Small intestine (tissue), 7 donors: ENCODE measurements at regions not wholly inside any gene's neighbourhood (a gene's known extent, or its start where the extent isn't known, plus 50 kb on each side); places are given as distances from the start of the nearest gene placed in this dataset.

Source experiments
- DNase-seq, 2 donors: peaks; one replicate each; pipeline versions ENCODE4 v3.0.0 to v3.0.0-alpha.2; 2013
- FAIRE-seq: peaks from 2 replicates; lab custom pipeline; 2012; peaks lifted over from hg19 to GRCh38; lab: Jason Lieb, UNC
- H3K27ac ChIP-seq, 3 donors: one replicate each; pipeline ENCODE4 v1.5.1; 2013; ENCODE audit warnings: low read length in 2 of 3, mild to moderate bottlenecking in 2 of 3, control low read depth in 1 of 3, inconsistent platforms in 1 of 3, low read depth in 1 of 3, moderate library complexity in 1 of 3
- H3K27me3 ChIP-seq, 3 donors: one replicate each; pipeline ENCODE4 v1.6.1; 2013; ENCODE audit warnings: low read length in 3 of 3, inconsistent platforms in 1 of 3; ENCODE audit not compliant: control insufficient read depth in 3 of 3, insufficient read depth in 3 of 3
- H3K36me3 ChIP-seq, 3 donors: one replicate each; pipeline ENCODE4 v1.6.1; 2013; ENCODE audit warnings: low read length in 3 of 3, inconsistent platforms in 1 of 3, low read depth in 1 of 3, mild to moderate bottlenecking in 1 of 3, moderate library complexity in 1 of 3; ENCODE audit not compliant: control insufficient read depth in 3 of 3, insufficient read depth in 2 of 3
- H3K4me1 ChIP-seq, 3 donors: one replicate each; pipeline ENCODE4 v1.6.1; 2013; ENCODE audit warnings: low read length in 2 of 3, inconsistent platforms in 1 of 3, low read depth in 1 of 3, mild to moderate bottlenecking in 1 of 3, moderate library complexity in 1 of 3; ENCODE audit not compliant: control insufficient read depth in 3 of 3, insufficient read depth in 2 of 3
- H3K4me3 ChIP-seq, 3 donors: one replicate each; pipeline ENCODE4 v1.5.1; 2013; ENCODE audit warnings: low read length in 3 of 3, control low read depth in 1 of 3, inconsistent platforms in 1 of 3, low read depth in 1 of 3, mild to moderate bottlenecking in 1 of 3, moderate library complexity in 1 of 3
- H3K9me3 ChIP-seq, 2 donors: one replicate each; pipeline ENCODE4 v1.6.1; 2013; ENCODE audit warnings: low read depth in 1 of 2, low read length in 1 of 2; ENCODE audit not compliant: control insufficient read depth in 2 of 2, insufficient read depth in 1 of 2
- WGBS, 3 donors: extraction: QIAGEN DNeasy Blood & Tissue Kit; methylation state at CpG; one replicate each; pipeline ENCODE4 v1.1.7; 2013; 5-methylcytosine and 5-hydroxymethylcytosine counted together
- donor health status: healthy with polysubstance abuse.
- donor health status: control.
- donor health status: control.
- donor health status: Bipolar disorder and iron deficiency.
- donor health status: healthy.

- Histone ChIP-seq H3K4me1 (no peaks in the 10 kb centered on the region), H3K27me3 (peaks cover 0 to 2% (median 0%) of the 10 kb centered on the region in 3 donors), H3K27ac (no peak overlapping the region), H3K9me3 (no peaks in the 10 kb centered on the region), H3K36me3 (no peaks in the 10 kb centered on the region), H3K4me3 (no peak overlapping the region)
- FAIRE-seq (no peak), DNase-seq (no peak)
- WGBS, 3 donors, result 44 to 56% (median 48%) methylated on average over 1 of the region's 1 CpG
These were observed 261.3 kb upstream of the ESRRG start for GRCh38 chr1:216984536-216984935.

GRCh38 chr1:216983823-216984222, 260.6 kb upstream of the ESRRG start:
- 76 to 91% (median 86%) methylated on average over 6 of the region's 6 CpGs for WGBS, 3 donors
- FAIRE-seq (no peak), DNase-seq (no peak)
- Histone ChIP-seq H3K9me3 (no peaks in the 10 kb centered on the region), H3K27ac (no peak overlapping the region), H3K27me3 (peaks cover 0 to 2% (median 0%) of the 10 kb centered on the region in 3 donors), H3K4me3 (no peak overlapping the region), H3K36me3 (no peaks in the 10 kb centered on the region), H3K4me1 (no peaks in the 10 kb centered on the region)

GRCh38 chr1:216961516-216961915, 238.3 kb upstream of the ESRRG start:
- Histone ChIP-seq H3K27ac (no peak overlapping the region), H3K9me3 (no peaks in the 10 kb centered on the region), H3K4me1 (no peaks in the 10 kb centered on the region), H3K27me3 (no peaks in the 10 kb centered on the region), H3K4me3 (no peak overlapping the region), H3K36me3 (no peaks in the 10 kb centered on the region)
- peak; percentile 4 to 8 for DNase-seq
- no peak for FAIRE-seq
- 24 to 58% (median 30%) methylated on average over 3 of the region's 3 CpGs for WGBS, 3 donors

- no peaks in the 10 kb centered on the region for H3K36me3 ChIP-seq
- no peaks in the 10 kb centered on the region for H3K9me3 ChIP-seq
- H3K4me1 ChIP-seq, result no peaks in the 10 kb centered on the region
- no peak for FAIRE-seq
- no peaks in the 10 kb centered on the region for H3K27me3 ChIP-seq
- no peak overlapping the region for H3K27ac ChIP-seq
- H3K4me3 ChIP-seq, result no peak overlapping the region
- no peak for DNase-seq
These were observed 237.5 kb upstream of the ESRRG start for GRCh38 chr1:216960716-216961115.

GRCh38 chr1:216958569-216958968, 235.3 kb upstream of the ESRRG start:
- no peak for FAIRE-seq
- no peaks in the 10 kb centered on the region for H3K27me3 ChIP-seq
- DNase-seq, result no peak
- H3K4me3 ChIP-seq, result no peak overlapping the region
- no peak overlapping the region for H3K27ac ChIP-seq
- H3K4me1 ChIP-seq, result no peaks in the 10 kb centered on the region
- H3K36me3 ChIP-seq, result no peaks in the 10 kb centered on the region
- 84 to 96% (median 87%) methylated on average over 4 of the region's 4 CpGs for WGBS, 3 donors
- no peaks in the 10 kb centered on the region for H3K9me3 ChIP-seq

GRCh38 chr1:216953495-216953894, 230.3 kb upstream of the ESRRG start:
- Histone ChIP-seq H3K27me3 (no peaks in the 10 kb centered on the region), H3K9me3 (no peaks in the 10 kb centered on the region), H3K27ac (no peak overlapping the region), H3K4me3 (no peak overlapping the region), H3K36me3 (no peaks in the 10 kb centered on the region), H3K4me1 (no peaks in the 10 kb centered on the region)
- WGBS, 3 donors, result 84 to 90% (median 90%) methylated on average over 2 of the region's 2 CpGs
- no peak for DNase-seq
- FAIRE-seq, result no peak

- no peak for FAIRE-seq
These were observed 229.6 kb upstream of the ESRRG start for GRCh38 chr1:216952864-216953263.

GRCh38 chr1:216945538-216946080, 222.4 kb upstream of the ESRRG start:
- Histone ChIP-seq H3K9me3 (no peaks in the 10 kb centered on the region), H3K4me1 (no peaks in the 10 kb centered on the region), H3K27me3 (no peaks in the 10 kb centered on the region), H3K4me3 (no peak overlapping the region), H3K36me3 (no peaks in the 10 kb centered on the region), H3K27ac (no peak overlapping the region)
- FAIRE-seq (no peak), DNase-seq (peak in 1 of 2 donors; percentile 31)
- 68 to 77% (median 73%) methylated on average over 2 of the region's 2 CpGs for WGBS, 3 donors

More at GRCh38 chr1:216952864-216953263, 229.6 kb upstream of the ESRRG start:
- Histone ChIP-seq H3K9me3 (no peaks in the 10 kb centered on the region), H3K4me3 (no peak overlapping the region), H3K27ac (no peak overlapping the region), H3K36me3 (no peaks in the 10 kb centered on the region), H3K27me3 (no peaks in the 10 kb centered on the region), H3K4me1 (no peaks in the 10 kb centered on the region)
- no peak for DNase-seq
- WGBS, 3 donors, result 80 to 93% (median 83%) methylated on average over 6 of the region's 6 CpGs

GRCh38 chr1:216944864-216945510, 221.8 kb upstream of the ESRRG start:
- WGBS, 3 donors, result 66 to 85% (median 76%) methylated on average over 4 of the region's 4 CpGs

More at GRCh38 chr1:216944864-216945510, 221.8 kb upstream of the ESRRG start:
- no peak overlapping the region for H3K4me3 ChIP-seq
- H3K27me3 ChIP-seq, result no peaks in the 10 kb centered on the region
- H3K4me1 ChIP-seq, result no peaks in the 10 kb centered on the region
- no peaks in the 10 kb centered on the region for H3K36me3 ChIP-seq
- H3K9me3 ChIP-seq, result no peaks in the 10 kb centered on the region
- H3K27ac ChIP-seq, result no peak overlapping the region
- no peak for FAIRE-seq
- DNase-seq, result no peak
